K562 (cell line): ENCODE measurements at regions not wholly inside any gene's neighbourhood (a gene's known extent, or its start where the extent isn't known, plus 50 kb on each side); places are given as distances from the start of the nearest gene placed in this dataset.

Source experiments
- CTCF ChIP-seq, 3 experiments: IDR thresholded peaks in 2 of 3; conservative IDR thresholded peaks in 1 of 3; 2 replicates each; pipeline ENCODE4 v1.5.1; 2011 to 2012; ENCODE audit warnings: low read length in 3 of 3, mild to moderate bottlenecking in 3 of 3, control low read depth in 2 of 3, improper control_type of control experiment in 1 of 3, inconsistent platforms in 1 of 3, low read depth in 1 of 3, mixed read lengths in 1 of 3, moderate library complexity in 1 of 3; ENCODE audit not compliant: insufficient read depth in 2 of 3
- DNMT1 ChIP-seq: fragments of 450-650 bp; IDR thresholded peaks from 2 replicates; pipeline ENCODE4 v1.6.1; 2016; ENCODE audit warnings: antibody characterized with exemption, mild to moderate bottlenecking
- ELF1 ChIP-seq: fragments of 200-800 bp; sonication (Bioruptor generic); IDR thresholded peaks from 2 replicates; pipeline ENCODE4 v1.6.1; 2016; ENCODE audit warnings: missing genetic modification characterization, missing compliant biosample characterization
- GATAD2B ChIP-seq: fragments of 450-650 bp; IDR thresholded peaks from 2 replicates; pipeline ENCODE4 v1.6.1; 2017; ENCODE audit warnings: mild to moderate bottlenecking, borderline replicate concordance
- NR4A1 ChIP-seq, 2 experiments: fragments of 250-450 bp in 1 of 2; fragments of 450-650 bp in 1 of 2; sonication (Bioruptor Pico) in 1 of 2; IDR thresholded peaks; 2 replicates each; pipeline versions ENCODE4 v1.4.0 to v1.6.1; 2016 to 2020; ENCODE audit warnings: mild to moderate bottlenecking in 2 of 2, missing compliant biosample characterization in 1 of 2, missing genetic modification characterization in 1 of 2, moderate library complexity in 1 of 2
- NRF1 ChIP-seq, 2 experiments: fragments of 450-650 bp; IDR thresholded peaks in 1 of 2; conservative IDR thresholded peaks in 1 of 2; 2 replicates each; pipeline ENCODE4 v1.6.1; 2014; ENCODE audit warnings: mild to moderate bottlenecking in 2 of 2
- POLR2AphosphoS5 ChIP-seq: IDR thresholded peaks from 2 replicates; pipeline ENCODE4 v1.6.1; 2011; ENCODE audit warnings: mild to moderate bottlenecking, low read depth, low read length, moderate library complexity; ENCODE audit not compliant: control insufficient read depth, insufficient read depth
- ZBTB2 ChIP-seq: fragments of 450-650 bp; IDR thresholded peaks from 2 replicates; pipeline ENCODE4 v1.6.1; 2016; ENCODE audit warnings: antibody characterized with exemption
- ZNF175 ChIP-seq: fragments of 200-800 bp; sonication (Bioruptor generic); IDR thresholded peaks from 2 replicates; pipeline ENCODE4 v1.6.1; 2016; ENCODE audit warnings: low read depth, mild to moderate bottlenecking, missing genetic modification characterization, missing compliant biosample characterization
- ZNF217 ChIP-seq: sonication (generic); formaldehyde crosslinking; IDR thresholded peaks from 2 replicates; pipeline ENCODE4 v1.8.0; 2022; ENCODE audit warnings: mild to moderate bottlenecking, missing genetic modification reagents
- TF ChIP-seq, protein P1 (sequence below): sonication (generic); formaldehyde crosslinking; IDR thresholded peaks from 2 replicates; pipeline ENCODE4 v1.9.0; 2022; ENCODE audit warnings: mild to moderate bottlenecking, missing genetic modification reagents
- TF ChIP-seq, protein P2 (sequence below): fragments of 250-450 bp; sonication (Bioruptor Pico); IDR thresholded peaks from 2 replicates; pipeline ENCODE4 v1.8.0; 2021; ENCODE audit warnings: mild to moderate bottlenecking, moderate library complexity

GRCh38 chr2:147623328-147623727, 221.5 kb upstream of the ACVR2A start:
- no peak for TF ChIP-seq NR4A1 (CRISPR knock-in tag; IDR thresholded peaks at IDR 0.05)
- TF ChIP-seq NR4A1 (tag; IDR thresholded peaks at IDR 0.05), result no peak
- TF ChIP-seq, protein P1, sequence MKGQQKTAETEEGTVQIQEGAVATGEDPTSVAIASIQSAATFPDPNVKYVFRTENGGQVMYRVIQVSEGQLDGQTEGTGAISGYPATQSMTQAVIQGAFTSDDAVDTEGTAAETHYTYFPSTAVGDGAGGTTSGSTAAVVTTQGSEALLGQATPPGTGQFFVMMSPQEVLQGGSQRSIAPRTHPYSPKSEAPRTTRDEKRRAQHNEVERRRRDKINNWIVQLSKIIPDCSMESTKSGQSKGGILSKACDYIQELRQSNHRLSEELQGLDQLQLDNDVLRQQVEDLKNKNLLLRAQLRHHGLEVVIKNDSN (CRISPR knock-in tag), result no peak
- no peak for TF ChIP-seq ZNF175 (CRISPR knock-in tag)
- no peak for TF ChIP-seq ZBTB2
- no peak for TF ChIP-seq CTCF (IDR thresholded peaks at IDR 0.05 in 2 of 3, conservative IDR thresholded peaks at IDR 0.05 in 1 of 3; ENCODE audit: insufficient read depth in 2 of 3, low read depth in 1 of 3, low read length in 3 of 3)
- TF ChIP-seq, protein P2, sequence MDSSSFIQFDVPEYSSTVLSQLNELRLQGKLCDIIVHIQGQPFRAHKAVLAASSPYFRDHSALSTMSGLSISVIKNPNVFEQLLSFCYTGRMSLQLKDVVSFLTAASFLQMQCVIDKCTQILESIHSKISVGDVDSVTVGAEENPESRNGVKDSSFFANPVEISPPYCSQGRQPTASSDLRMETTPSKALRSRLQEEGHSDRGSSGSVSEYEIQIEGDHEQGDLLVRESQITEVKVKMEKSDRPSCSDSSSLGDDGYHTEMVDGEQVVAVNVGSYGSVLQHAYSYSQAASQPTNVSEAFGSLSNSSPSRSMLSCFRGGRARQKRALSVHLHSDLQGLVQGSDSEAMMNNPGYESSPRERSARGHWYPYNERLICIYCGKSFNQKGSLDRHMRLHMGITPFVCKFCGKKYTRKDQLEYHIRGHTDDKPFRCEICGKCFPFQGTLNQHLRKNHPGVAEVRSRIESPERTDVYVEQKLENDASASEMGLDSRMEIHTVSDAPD (CRISPR knock-in tag), result no peak
- no peak for TF ChIP-seq ELF1 (tag)
- TF ChIP-seq DNMT1, result no peak
- no peak for TF ChIP-seq GATAD2B
- TF ChIP-seq POLR2AphosphoS5, result no peak
- no peak for TF ChIP-seq NRF1 (conservative IDR thresholded peaks at IDR 0.05 in 1 of 2, IDR thresholded peaks at IDR 0.05 in 1 of 2)
- no peak for TF ChIP-seq ZNF217 (CRISPR knock-in tag)
